Activated CD4-positive, alpha-beta T cell treated with anti-CD3 and anti-CD28 coated beads, Interleukin-2, amount 10 ng/mL, durations not matched to agents 24 days and 14 days (primary cell): ENCODE measurements at regions not wholly inside any gene's neighbourhood (a gene's known extent, or its start where the extent isn't known, plus 50 kb on each side); places are given as distances from the start of the nearest gene placed in this dataset.

Source experiments
- DNase-seq: peaks from one replicate; pipeline ENCODE4 v3.0.0; 2022
- H3K27ac Mint-ChIP-seq: one replicate; pipeline ENCODE4 v1.8.0; 2022; ENCODE audit warnings: mild to moderate bottlenecking, mixed read lengths
- H3K27me3 Mint-ChIP-seq: one replicate; pipeline ENCODE4 v1.8.0; 2022; ENCODE audit warnings: mixed read lengths
- H3K36me3 Mint-ChIP-seq: one replicate; pipeline ENCODE4 v1.8.0; 2022; ENCODE audit warnings: low read depth, mild to moderate bottlenecking, mixed read lengths
- H3K4me1 Mint-ChIP-seq: one replicate; pipeline ENCODE4 v1.8.0; 2021; ENCODE audit warnings: mixed read lengths
- H3K4me3 Mint-ChIP-seq: one replicate; pipeline ENCODE4 v1.8.0; 2022; ENCODE audit warnings: mild to moderate bottlenecking, moderate library complexity, mixed read lengths
- H3K9me3 Mint-ChIP-seq: one replicate; pipeline ENCODE4 v1.8.0; 2021; ENCODE audit warnings: mixed read lengths
- intact Hi-C: fragments of 100-400 bp; cut with micrococcal nuclease; formaldehyde crosslinking; loops from one replicate; pipeline ENCODE4 v1.15.1; 2023

DNA sequence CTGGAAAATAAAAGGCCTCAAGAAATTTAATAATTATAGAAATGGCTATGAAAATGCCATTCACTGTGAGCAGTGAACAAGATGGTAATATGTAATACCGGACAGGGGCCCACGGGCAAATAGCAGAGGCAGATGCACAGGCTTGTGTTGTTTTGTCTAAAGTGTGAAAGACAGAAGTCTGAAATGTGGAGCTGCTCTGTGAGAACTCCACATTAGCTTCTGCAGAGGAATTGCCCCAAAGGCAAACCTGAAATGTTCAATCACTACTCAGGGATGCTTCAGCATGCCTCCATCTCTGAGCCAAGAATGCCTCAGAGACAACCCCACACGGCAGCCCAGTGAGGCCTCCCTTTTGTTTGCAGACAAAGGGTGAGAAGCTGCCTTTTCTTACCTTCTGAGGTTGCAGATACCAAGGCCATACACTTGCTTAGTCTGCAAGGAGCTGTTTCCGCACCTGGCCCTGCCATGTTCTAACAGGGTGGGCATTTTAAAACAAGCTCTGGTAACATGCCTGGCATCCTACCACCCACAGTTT, 124.3 kb upstream of the CXCL14 start:
- H3K9me3 Mint-ChIP-seq, result no peaks in the 10 kb centered on the region
- H3K4me1 Mint-ChIP-seq, result no peaks in the 10 kb centered on the region
- no peak overlapping the region for H3K4me3 Mint-ChIP-seq
- H3K27ac Mint-ChIP-seq, result no peak overlapping the region
- no peak for DNase-seq
- no peaks in the 10 kb centered on the region for H3K27me3 Mint-ChIP-seq
- intact Hi-C loops, result no loop called here
- H3K36me3 Mint-ChIP-seq, result no peaks in the 10 kb centered on the region

DNA sequence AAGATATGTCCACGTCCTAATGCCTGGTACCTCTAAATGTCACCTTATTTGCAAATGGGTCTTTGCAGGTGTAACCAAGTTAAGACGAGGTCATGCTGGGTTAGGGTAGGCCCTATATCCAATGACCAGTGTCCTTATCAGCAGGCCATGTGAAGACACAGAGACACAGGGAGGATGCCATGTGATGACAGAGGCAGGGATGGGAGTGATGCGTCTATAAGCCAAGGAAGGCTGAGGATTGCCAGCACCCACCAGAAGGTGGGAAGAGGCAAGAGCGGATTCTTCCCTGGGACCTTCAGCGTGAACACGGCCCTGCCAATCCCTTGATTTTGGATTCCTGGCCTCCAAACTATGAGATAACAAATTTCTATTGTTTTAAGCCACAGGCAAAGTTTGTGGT, 123.4 kb upstream of the CXCL14 start:
- intact Hi-C loops, result no loop called here

DNA sequence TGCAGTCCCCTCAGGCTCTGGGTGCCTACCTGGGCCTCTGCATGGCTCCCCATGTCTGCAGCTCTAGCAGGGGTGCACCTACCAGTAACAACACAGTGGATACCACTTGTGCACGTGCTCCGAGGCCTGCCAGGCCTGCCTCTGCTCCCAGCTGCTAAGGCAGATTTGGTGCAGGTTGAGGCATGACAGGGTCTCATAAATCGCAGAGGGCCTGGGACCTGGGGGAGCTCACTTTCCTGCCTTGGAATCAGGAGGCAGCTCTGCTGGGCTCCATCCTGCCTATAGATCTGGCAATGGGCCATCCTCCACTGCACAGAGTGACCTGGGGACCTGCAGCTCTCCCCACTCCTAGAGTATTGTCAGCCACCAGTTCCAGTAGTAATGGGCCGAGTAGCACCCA, 121.9 kb upstream of the CXCL14 start:
- Mint-ChIP-seq H3K36me3 (no peaks in the 10 kb centered on the region), H3K9me3 (no peaks in the 10 kb centered on the region), H3K27me3 (no peaks in the 10 kb centered on the region), H3K4me3 (no peak overlapping the region), H3K27ac (no peak overlapping the region), H3K4me1 (no peaks in the 10 kb centered on the region)
- intact Hi-C loops, result no loop called here
- DNase-seq, result no peak

More for the DNA sequence above, 123.4 kb upstream of the CXCL14 start:
- H3K27me3 Mint-ChIP-seq, result no peaks in the 10 kb centered on the region
- H3K9me3 Mint-ChIP-seq, result no peaks in the 10 kb centered on the region
- H3K36me3 Mint-ChIP-seq, result no peaks in the 10 kb centered on the region
- no peak overlapping the region for H3K27ac Mint-ChIP-seq
- H3K4me3 Mint-ChIP-seq, result no peak overlapping the region
- no peaks in the 10 kb centered on the region for H3K4me1 Mint-ChIP-seq
- no peak for DNase-seq

- no peak for DNase-seq
- Mint-ChIP-seq H3K4me3 (no peak overlapping the region), H3K27me3 (no peaks in the 10 kb centered on the region), H3K36me3 (no peaks in the 10 kb centered on the region), H3K27ac (no peak overlapping the region), H3K4me1 (no peaks in the 10 kb centered on the region), H3K9me3 (no peaks in the 10 kb centered on the region)
- intact Hi-C loops, result no loop called here
These were observed 119.2 kb upstream of the CXCL14 start for GRCh38 chr5:135697959-135698345.

GRCh38 chr5:135697251-135697958, 118.6 kb upstream of the CXCL14 start:
- Mint-ChIP-seq H3K27ac (no peak overlapping the region), H3K4me3 (no peak overlapping the region), H3K9me3 (no peaks in the 10 kb centered on the region), H3K4me1 (no peaks in the 10 kb centered on the region), H3K27me3 (no peaks in the 10 kb centered on the region), H3K36me3 (no peaks in the 10 kb centered on the region)
- intact Hi-C loops, result no loop called here
- DNase-seq, result no peak

DNA sequence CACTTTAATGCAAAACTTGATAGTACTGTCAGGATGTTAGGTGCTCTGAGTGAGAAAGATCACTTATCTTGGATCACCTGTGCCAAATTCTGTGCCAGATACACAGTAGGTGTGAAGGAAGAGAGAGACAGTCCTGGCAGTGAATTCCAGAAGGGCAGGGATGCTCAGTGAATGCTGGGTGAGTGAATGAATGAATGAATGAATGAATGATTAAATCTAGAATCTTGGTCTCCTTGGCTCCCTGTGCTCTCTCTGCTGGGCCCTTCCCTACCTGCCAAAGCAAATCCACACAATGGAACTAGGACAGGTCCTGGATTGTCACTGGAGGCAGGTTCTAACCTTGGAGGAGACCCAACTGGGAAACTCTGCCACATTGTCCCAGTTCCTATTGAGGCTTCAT, 117.5 kb upstream of the CXCL14 start:
- Mint-ChIP-seq H3K27me3 (no peaks in the 10 kb centered on the region), H3K27ac (no peak overlapping the region), H3K4me3 (no peak overlapping the region), H3K36me3 (no peaks in the 10 kb centered on the region), H3K4me1 (no peaks in the 10 kb centered on the region), H3K9me3 (no peaks in the 10 kb centered on the region)
- no peak for DNase-seq
- intact Hi-C loops, result no loop called here

DNA sequence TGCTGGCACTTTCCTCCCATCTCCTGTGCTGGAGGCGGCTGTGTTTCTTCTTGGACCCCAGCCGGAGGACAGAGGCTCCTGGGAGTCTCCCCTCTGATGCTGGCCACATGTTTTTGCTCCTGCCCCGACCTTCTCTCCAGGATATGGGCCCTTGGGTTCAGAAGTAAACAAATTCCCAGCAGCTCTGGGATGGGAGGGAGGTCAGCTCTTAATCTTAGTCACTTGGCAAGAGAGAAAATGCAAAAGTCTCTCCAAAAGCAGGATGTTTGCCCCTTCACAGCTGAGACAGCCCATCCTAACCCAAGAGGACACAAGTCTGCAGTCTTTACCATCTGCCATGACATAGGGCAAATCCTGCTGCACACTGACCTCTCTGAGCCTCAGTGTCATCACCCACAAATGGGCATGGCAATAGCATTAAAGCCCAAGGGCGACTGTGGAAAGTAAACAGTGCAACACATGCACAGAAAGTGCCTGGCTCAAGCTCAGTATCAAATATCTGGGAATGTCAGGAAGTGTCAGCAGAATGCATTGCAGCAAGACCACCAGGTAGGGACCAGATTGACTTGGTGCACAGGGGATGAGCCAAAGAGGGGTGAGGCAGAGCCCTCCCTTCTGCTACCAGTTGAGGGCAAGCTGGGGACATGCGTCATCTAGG, 117.0 kb upstream of the CXCL14 start:
- no peak overlapping the region for H3K27ac Mint-ChIP-seq
- no peaks in the 10 kb centered on the region for H3K27me3 Mint-ChIP-seq
- no peak for DNase-seq
- H3K4me3 Mint-ChIP-seq, result no peak overlapping the region
- H3K4me1 Mint-ChIP-seq, result no peaks in the 10 kb centered on the region
- H3K36me3 Mint-ChIP-seq, result no peaks in the 10 kb centered on the region
- intact Hi-C loops, result no loop called here
- H3K9me3 Mint-ChIP-seq, result no peaks in the 10 kb centered on the region

DNA sequence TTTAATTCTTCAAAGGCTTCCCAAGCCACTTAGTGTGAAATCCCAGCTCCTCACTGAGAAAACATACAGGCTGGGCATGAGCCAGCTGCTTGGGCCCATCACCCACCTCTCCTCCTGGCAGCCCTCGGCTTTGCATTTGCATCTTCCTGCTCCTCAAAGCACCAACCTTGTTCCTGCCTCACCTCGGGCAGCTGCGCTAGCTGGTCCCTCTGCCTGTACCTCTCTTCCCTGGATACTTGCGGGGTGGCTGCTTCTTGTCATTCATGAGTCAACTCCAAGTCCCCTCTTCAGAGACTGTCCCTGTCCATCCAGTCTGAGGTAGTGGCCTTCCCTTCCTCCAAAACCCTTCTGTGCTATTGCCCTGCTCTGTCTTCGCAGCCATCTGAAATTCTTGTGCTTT, 116.1 kb upstream of the CXCL14 start:
- Mint-ChIP-seq H3K4me1 (no peaks in the 10 kb centered on the region), H3K4me3 (no peak overlapping the region), H3K9me3 (no peaks in the 10 kb centered on the region), H3K27ac (no peak overlapping the region), H3K36me3 (no peaks in the 10 kb centered on the region), H3K27me3 (no peaks in the 10 kb centered on the region)
- DNase-seq, result no peak
- intact Hi-C loops, result no loop called here

DNA sequence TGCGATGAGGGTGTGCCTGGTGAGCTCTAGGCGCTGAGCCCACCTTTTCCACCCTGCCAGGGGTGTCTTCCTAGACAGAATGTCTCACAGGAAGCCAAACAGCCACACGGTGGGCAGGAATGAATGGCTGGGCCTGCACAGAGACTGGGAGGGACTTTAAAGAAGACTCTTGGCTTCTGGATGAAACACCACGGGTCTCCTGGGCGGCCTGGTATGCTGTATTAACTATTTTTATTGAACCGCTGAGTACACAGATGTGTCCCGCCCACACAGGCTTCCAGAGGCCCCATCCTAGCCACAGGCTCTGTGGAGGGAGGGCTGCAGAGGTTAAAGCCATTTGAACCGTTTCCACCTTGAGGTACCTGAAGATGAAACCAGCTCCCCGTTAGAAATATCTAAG, 115.2 kb upstream of the CXCL14 start:
- no peaks in the 10 kb centered on the region for H3K4me1 Mint-ChIP-seq
- intact Hi-C loops, result no loop called here
- H3K9me3 Mint-ChIP-seq, result no peaks in the 10 kb centered on the region
- no peaks in the 10 kb centered on the region for H3K27me3 Mint-ChIP-seq
- H3K4me3 Mint-ChIP-seq, result no peak overlapping the region
- H3K27ac Mint-ChIP-seq, result no peak overlapping the region
- DNase-seq, result no peak
- H3K36me3 Mint-ChIP-seq, result no peaks in the 10 kb centered on the region

- intact Hi-C loops, result no loop called here
- H3K4me1 Mint-ChIP-seq, result no peaks in the 10 kb centered on the region
- no peak for DNase-seq
These were observed 114.7 kb upstream of the CXCL14 start for GRCh38 chr5:135693371-135693955.

GRCh38 chr5:135691044-135691443, 112.3 kb upstream of the CXCL14 start:
- H3K36me3 Mint-ChIP-seq, result no peaks in the 10 kb centered on the region
- DNase-seq, result no peak
- H3K27ac Mint-ChIP-seq, result no peak overlapping the region
- intact Hi-C loops, result no loop called here
- no peaks in the 10 kb centered on the region for H3K27me3 Mint-ChIP-seq
- H3K9me3 Mint-ChIP-seq, result no peaks in the 10 kb centered on the region
- no peak overlapping the region for H3K4me3 Mint-ChIP-seq
- H3K4me1 Mint-ChIP-seq, result no peaks in the 10 kb centered on the region

More at GRCh38 chr5:135693371-135693955, 114.7 kb upstream of the CXCL14 start:
- H3K27ac Mint-ChIP-seq, result no peak overlapping the region
- H3K36me3 Mint-ChIP-seq, result no peaks in the 10 kb centered on the region
- no peaks in the 10 kb centered on the region for H3K27me3 Mint-ChIP-seq
- no peaks in the 10 kb centered on the region for H3K9me3 Mint-ChIP-seq
- no peak overlapping the region for H3K4me3 Mint-ChIP-seq

- H3K9me3 Mint-ChIP-seq, result no peaks in the 10 kb centered on the region
- H3K27me3 Mint-ChIP-seq, result no peaks in the 10 kb centered on the region
- intact Hi-C loops, result no loop called here
- no peaks in the 10 kb centered on the region for H3K4me1 Mint-ChIP-seq
- no peak overlapping the region for H3K4me3 Mint-ChIP-seq
- H3K36me3 Mint-ChIP-seq, result no peaks in the 10 kb centered on the region
- no peak overlapping the region for H3K27ac Mint-ChIP-seq
- DNase-seq, result no peak
These were observed 111.7 kb upstream of the CXCL14 start for GRCh38 chr5:135690466-135690865.

- Mint-ChIP-seq H3K36me3 (no peaks in the 10 kb centered on the region), H3K9me3 (no peaks in the 10 kb centered on the region), H3K27ac (no peak overlapping the region), H3K4me3 (no peak overlapping the region), H3K4me1 (no peaks in the 10 kb centered on the region), H3K27me3 (no peaks in the 10 kb centered on the region)
- intact Hi-C loops, result no loop called here
- DNase-seq, result no peak
These were observed 110.7 kb upstream of the CXCL14 start for GRCh38 chr5:135689506-135689905.

DNA sequence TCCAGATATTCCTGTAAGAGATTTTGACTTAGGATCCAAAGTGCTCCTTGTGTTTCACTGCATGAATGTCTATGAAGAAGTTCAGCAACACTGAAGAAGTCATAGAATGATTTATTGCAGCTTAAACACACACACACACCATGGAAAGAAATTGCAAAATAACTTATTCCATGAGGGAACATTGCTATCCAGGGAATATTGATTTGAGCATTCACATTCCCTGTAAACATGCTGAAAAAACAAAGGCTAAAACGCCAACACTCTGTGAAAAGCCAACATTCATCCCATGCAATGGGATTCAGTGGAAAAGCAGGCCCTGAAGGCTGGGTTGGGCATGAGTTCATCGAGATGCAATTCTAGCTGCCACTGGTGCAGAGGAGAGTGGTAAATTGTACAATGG, 109.6 kb upstream of the CXCL14 start:
- Mint-ChIP-seq H3K4me3 (no peak overlapping the region), H3K27me3 (no peaks in the 10 kb centered on the region), H3K27ac (no peak overlapping the region), H3K36me3 (no peaks in the 10 kb centered on the region), H3K4me1 (no peaks in the 10 kb centered on the region), H3K9me3 (no peaks in the 10 kb centered on the region)
- intact Hi-C loops, result no loop called here
- DNase-seq, result no peak
